A549 (cell line): ENCODE measurements at regions not wholly inside any gene's neighbourhood (a gene's known extent, or its start where the extent isn't known, plus 50 kb on each side); places are given as distances from the start of the nearest gene placed in this dataset.

ENCODE experiments used
- ZFP36 ChIP-seq: fragments of 450-650 bp; IDR thresholded peaks from 2 replicates; pipeline ENCODE4 v1.6.1; 2014; ENCODE audit warnings: borderline replicate concordance; ENCODE audit not compliant: partially characterized antibody
- TF ChIP-seq, protein P1 (sequence below): IDR thresholded peaks from 2 replicates; pipeline ENCODE4 v1.6.1; 2012
- TF ChIP-seq, protein P2 (sequence below): fragments of >200 bp; sonication (Bioruptor Twin); formaldehyde crosslinking; IDR thresholded peaks from 3 replicates; pipeline ENCODE4 v1.5.1; 2016
- TF ChIP-seq, protein P3 (sequence below): fragments of 200-600 bp; sonication (generic); IDR thresholded peaks from 2 replicates; pipeline ENCODE4 v1.6.1; 2016; ENCODE audit warnings: antibody characterized with exemption, mild to moderate bottlenecking, moderate library complexity

DNA sequence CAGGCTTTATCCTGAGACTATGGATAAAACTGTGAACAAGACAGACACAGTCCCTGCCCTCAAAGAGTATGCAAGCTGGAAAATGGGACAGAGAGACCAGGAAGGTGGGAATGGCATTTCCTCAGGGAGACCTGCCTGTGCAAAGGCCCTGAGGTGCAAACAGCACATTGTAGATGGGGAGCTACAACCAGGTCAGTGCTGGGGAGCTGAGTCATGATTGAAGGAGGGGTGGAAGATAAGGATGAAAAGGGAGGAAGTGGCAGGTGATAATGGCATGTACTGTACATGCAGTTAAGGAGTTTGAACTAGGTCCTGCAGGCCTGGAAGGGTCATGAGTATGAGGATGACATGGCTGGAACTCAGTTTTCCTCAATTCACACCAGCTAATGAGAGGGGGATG, 75.5 kb upstream of the BOD1 start:
- TF ChIP-seq, protein P1, sequence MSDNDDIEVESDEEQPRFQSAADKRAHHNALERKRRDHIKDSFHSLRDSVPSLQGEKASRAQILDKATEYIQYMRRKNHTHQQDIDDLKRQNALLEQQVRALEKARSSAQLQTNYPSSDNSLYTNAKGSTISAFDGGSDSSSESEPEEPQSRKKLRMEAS, result no peak
- TF ChIP-seq, protein P2, sequence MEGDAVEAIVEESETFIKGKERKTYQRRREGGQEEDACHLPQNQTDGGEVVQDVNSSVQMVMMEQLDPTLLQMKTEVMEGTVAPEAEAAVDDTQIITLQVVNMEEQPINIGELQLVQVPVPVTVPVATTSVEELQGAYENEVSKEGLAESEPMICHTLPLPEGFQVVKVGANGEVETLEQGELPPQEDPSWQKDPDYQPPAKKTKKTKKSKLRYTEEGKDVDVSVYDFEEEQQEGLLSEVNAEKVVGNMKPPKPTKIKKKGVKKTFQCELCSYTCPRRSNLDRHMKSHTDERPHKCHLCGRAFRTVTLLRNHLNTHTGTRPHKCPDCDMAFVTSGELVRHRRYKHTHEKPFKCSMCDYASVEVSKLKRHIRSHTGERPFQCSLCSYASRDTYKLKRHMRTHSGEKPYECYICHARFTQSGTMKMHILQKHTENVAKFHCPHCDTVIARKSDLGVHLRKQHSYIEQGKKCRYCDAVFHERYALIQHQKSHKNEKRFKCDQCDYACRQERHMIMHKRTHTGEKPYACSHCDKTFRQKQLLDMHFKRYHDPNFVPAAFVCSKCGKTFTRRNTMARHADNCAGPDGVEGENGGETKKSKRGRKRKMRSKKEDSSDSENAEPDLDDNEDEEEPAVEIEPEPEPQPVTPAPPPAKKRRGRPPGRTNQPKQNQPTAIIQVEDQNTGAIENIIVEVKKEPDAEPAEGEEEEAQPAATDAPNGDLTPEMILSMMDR, result no peak
- no peak for TF ChIP-seq ZFP36
- TF ChIP-seq, protein P3, sequence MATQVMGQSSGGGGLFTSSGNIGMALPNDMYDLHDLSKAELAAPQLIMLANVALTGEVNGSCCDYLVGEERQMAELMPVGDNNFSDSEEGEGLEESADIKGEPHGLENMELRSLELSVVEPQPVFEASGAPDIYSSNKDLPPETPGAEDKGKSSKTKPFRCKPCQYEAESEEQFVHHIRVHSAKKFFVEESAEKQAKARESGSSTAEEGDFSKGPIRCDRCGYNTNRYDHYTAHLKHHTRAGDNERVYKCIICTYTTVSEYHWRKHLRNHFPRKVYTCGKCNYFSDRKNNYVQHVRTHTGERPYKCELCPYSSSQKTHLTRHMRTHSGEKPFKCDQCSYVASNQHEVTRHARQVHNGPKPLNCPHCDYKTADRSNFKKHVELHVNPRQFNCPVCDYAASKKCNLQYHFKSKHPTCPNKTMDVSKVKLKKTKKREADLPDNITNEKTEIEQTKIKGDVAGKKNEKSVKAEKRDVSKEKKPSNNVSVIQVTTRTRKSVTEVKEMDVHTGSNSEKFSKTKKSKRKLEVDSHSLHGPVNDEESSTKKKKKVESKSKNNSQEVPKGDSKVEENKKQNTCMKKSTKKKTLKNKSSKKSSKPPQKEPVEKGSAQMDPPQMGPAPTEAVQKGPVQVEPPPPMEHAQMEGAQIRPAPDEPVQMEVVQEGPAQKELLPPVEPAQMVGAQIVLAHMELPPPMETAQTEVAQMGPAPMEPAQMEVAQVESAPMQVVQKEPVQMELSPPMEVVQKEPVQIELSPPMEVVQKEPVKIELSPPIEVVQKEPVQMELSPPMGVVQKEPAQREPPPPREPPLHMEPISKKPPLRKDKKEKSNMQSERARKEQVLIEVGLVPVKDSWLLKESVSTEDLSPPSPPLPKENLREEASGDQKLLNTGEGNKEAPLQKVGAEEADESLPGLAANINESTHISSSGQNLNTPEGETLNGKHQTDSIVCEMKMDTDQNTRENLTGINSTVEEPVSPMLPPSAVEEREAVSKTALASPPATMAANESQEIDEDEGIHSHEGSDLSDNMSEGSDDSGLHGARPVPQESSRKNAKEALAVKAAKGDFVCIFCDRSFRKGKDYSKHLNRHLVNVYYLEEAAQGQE, result no peak
